B cell (primary cell): ENCODE measurements at regions not wholly inside any gene's neighbourhood (a gene's known extent, or its start where the extent isn't known, plus 50 kb on each side); places are given as distances from the start of the nearest gene placed in this dataset.

Experiments
- CTCF ChIP-seq: fragments of 200-600 bp; IDR thresholded peaks from one replicate; pipeline ENCODE4 v1.8.0; 2022; ENCODE audit warnings: antibody characterized with exemption, mild to moderate bottlenecking
- EZH2 ChIP-seq: IDR thresholded peaks from 2 replicates; pipeline ENCODE4 v1.6.1; 2012; ENCODE audit warnings: borderline replicate concordance, low read depth, mild to moderate bottlenecking, moderate library complexity, low read length; ENCODE audit not compliant: insufficient read depth, poor library complexity, severe bottlenecking

- TF ChIP-seq EZH2 (no peak), CTCF (no peak)
Measured at GRCh38 chr2:41764919-41765318, 282.9 kb upstream of the PKDCC start.
